HG03521 (cell line): ENCODE measurements at regions not wholly inside any gene's neighbourhood (a gene's known extent, or its start where the extent isn't known, plus 50 kb on each side); places are given as distances from the start of the nearest gene placed in this dataset.

Experiments
- ATAC-seq: cut with Tn5 transposase; IDR thresholded peaks from one replicate; pipeline ENCODE4 v1.9.1; 2021; ENCODE audit warnings: mild to moderate bottlenecking, moderate library complexity; ENCODE audit not compliant: unreplicated experiment

GRCh38 chr5:116655431-116655830, 80.8 kb upstream of the SEMA6A start:
- ATAC-seq, result no peak

GRCh38 chr5:116654925-116655324, 80.3 kb upstream of the SEMA6A start:
- ATAC-seq, result no peak

- ATAC-seq, result no peak
Observed at GRCh38 chr5:116652903-116653302, 78.3 kb upstream of the SEMA6A start.

- ATAC-seq, result peak; percentile 63
Observed at GRCh38 chr5:116652196-116652729, 77.6 kb upstream of the SEMA6A start.

- no peak for ATAC-seq
Observed at GRCh38 chr5:116651653-116652052, 77.0 kb upstream of the SEMA6A start.

GRCh38 chr5:116650964-116651363, 76.3 kb upstream of the SEMA6A start:
- ATAC-seq, result no peak

GRCh38 chr5:116650544-116650943, 75.9 kb upstream of the SEMA6A start:
- ATAC-seq, result no peak

GRCh38 chr5:116646611-116647289, 72.1 kb upstream of the SEMA6A start:
- ATAC-seq, result no peak

GRCh38 chr5:116645627-116646026, 71.0 kb upstream of the SEMA6A start:
- peak; percentile 50 for ATAC-seq

- ATAC-seq, result no peak
Observed at GRCh38 chr5:116640236-116640635, 65.6 kb upstream of the SEMA6A start.

GRCh38 chr5:116637149-116637740, 62.6 kb upstream of the SEMA6A start:
- no peak for ATAC-seq

GRCh38 chr5:116632890-116633289, 58.3 kb upstream of the SEMA6A start:
- no peak for ATAC-seq

- ATAC-seq, result no peak
Observed at GRCh38 chr5:116631147-116631546, 56.5 kb upstream of the SEMA6A start.

GRCh38 chr5:116629168-116629567, 54.5 kb upstream of the SEMA6A start:
- ATAC-seq, result no peak

- ATAC-seq, result peak; percentile 69
Observed at GRCh38 chr5:116626945-116627679, 52.5 kb upstream of the SEMA6A start.

GRCh38 chr5:116626272-116626723, 51.7 kb upstream of the SEMA6A start:
- no peak for ATAC-seq
